GM12864 (cell line): ENCODE measurements at regions not wholly inside any gene's neighbourhood (a gene's known extent, or its start where the extent isn't known, plus 50 kb on each side); places are given as distances from the start of the nearest gene placed in this dataset.

ENCODE experiments used
- DNase-seq: peaks from one replicate; pipeline ENCODE4 v3.0.0-alpha.2; 2011; ENCODE audit warnings: low read depth
- H3K4me3 ChIP-seq: 2 replicates; pipeline ENCODE4 v1.5.1; 2011; ENCODE audit warnings: mild to moderate bottlenecking, low read depth, low read length, control low read depth
- CTCF ChIP-seq: IDR thresholded peaks from 2 replicates; pipeline ENCODE4 v1.5.1; 2011; ENCODE audit warnings: low read depth, mild to moderate bottlenecking, moderate library complexity, low read length, control low read depth, inconsistent platforms; ENCODE audit errors: missing control alignments

GRCh38 chr6:137413482-137413881 is 80.7 kb downstream of the OLIG3 start:
- H3K4me3 ChIP-seq: no peak overlapping the region
- DNase-seq: no peak
- TF ChIP-seq CTCF: no peak

DNA sequence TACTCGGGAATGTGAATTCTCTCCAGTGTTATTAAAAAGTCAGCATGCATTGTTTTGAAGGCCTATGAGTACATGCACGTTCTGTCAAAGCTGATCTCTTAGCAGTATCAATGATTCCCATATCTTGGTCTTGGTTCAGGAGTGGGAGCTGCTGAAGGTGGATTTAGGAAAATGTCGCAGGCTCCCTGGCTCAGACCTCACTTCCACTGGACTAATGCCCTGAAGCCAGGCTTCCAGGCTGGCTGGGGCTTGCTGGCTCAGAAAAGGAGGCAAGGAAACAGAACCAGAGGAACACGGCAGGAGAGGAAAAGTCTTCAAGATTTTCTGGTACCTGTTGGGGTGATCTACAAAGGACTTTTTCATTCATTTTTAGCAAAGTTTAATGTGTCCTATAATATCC is 81.6 kb downstream of the OLIG3 start:
- TF ChIP-seq CTCF: no peak
- DNase-seq: no peak

GRCh38 chr6:137409266-137409777 is 84.9 kb downstream of the OLIG3 start:
- no peak for DNase-seq
- no peak for TF ChIP-seq CTCF
- H3K4me3 ChIP-seq: no peak overlapping the region

More for the DNA sequence above, 81.6 kb downstream of the OLIG3 start:
- no peak overlapping the region for H3K4me3 ChIP-seq

DNA sequence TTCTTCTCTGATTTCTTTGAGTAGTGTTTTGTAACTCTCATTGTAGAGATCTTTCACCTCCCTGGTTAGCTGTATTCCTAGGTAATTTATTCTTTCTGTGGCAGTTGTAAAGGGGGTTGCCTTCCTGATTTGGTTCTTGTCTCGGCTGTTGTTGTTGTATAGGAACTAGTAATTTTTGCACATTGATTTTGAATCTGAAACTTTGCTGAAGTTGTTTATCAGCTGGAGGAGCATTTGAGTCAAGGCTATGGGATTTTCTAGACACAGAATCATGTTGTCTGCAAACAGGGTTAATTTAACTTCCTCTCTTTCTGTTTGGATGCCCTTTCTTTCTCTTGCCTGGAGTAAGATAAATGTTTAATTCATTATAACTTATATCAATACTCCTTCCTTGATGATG is 86.4 kb downstream of the OLIG3 start:
- H3K4me3 ChIP-seq: no peak overlapping the region
- no peak for TF ChIP-seq CTCF

DNA sequence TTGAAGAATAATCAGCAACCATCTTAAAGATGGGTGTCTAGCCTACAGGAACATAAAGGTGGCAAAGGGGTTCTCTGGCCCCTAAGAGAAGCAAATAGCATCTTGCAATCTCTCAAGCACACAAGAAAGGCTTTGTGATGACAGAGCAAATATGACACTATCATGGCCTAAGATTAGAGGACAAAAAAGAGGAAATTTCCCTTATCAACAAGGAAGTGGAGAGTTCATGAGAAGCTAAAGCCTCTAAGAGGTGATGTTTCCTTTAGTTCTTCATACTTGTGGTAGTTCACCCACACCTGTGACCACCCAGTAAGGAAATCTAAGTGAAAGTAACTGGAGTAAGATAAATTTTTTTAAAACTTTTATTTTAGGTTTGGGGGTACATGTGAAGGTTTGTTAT is 88.4 kb downstream of the OLIG3 start:
- no peak overlapping the region for H3K4me3 ChIP-seq
- DNase-seq: no peak
- TF ChIP-seq CTCF: no peak

More for the DNA sequence above, 86.4 kb downstream of the OLIG3 start:
- no peak for DNase-seq

- no peak for DNase-seq
- no peak for TF ChIP-seq CTCF
- no peak overlapping the region for H3K4me3 ChIP-seq
Measured at GRCh38 chr6:137403855-137404254, 90.3 kb downstream of the OLIG3 start.

- DNase-seq: no peak
- no peak overlapping the region for H3K4me3 ChIP-seq
- no peak for TF ChIP-seq CTCF
Measured at GRCh38 chr6:137403443-137403842, 90.8 kb downstream of the OLIG3 start.
